K562 (cell line): ENCODE measurements at regions not wholly inside any gene's neighbourhood (a gene's known extent, or its start where the extent isn't known, plus 50 kb on each side); places are given as distances from the start of the nearest gene placed in this dataset.

Experiments
- EZH2 ChIP-seq: IDR thresholded peaks from 2 replicates; pipeline ENCODE4 v1.6.1; 2012; ENCODE audit warnings: low read depth, mild to moderate bottlenecking, inconsistent platforms, low read length, borderline replicate concordance
- JUND ChIP-seq, 2 experiments: IDR thresholded peaks; 2 replicates in 1 of 2; 3 replicates in 1 of 2; pipeline ENCODE4 v1.6.1; 2011; ENCODE audit warnings: borderline replicate concordance in 2 of 2, low read depth in 2 of 2, low read length in 2 of 2, improper control_type of control experiment in 1 of 2, missing biosample characterization in 1 of 2, missing genetic modification characterization in 1 of 2, missing genetic modification reagents in 1 of 2
- NFE2L1 ChIP-seq: fragments of 450-650 bp; IDR thresholded peaks from 2 replicates; pipeline ENCODE4 v1.6.1; 2016; ENCODE audit warnings: missing genetic modification characterization, low read depth, mild to moderate bottlenecking, missing compliant biosample characterization, moderate library complexity, borderline replicate concordance
- PYGO2 ChIP-seq: fragments of 450-650 bp; IDR thresholded peaks from 2 replicates; pipeline ENCODE4 v1.6.1; 2016; ENCODE audit warnings: mild to moderate bottlenecking, missing genetic modification characterization, moderate library complexity, missing compliant biosample characterization
- SIN3A ChIP-seq, 2 experiments: fragments of 150-350 bp in 1 of 2; IDR thresholded peaks; 2 replicates each; pipeline ENCODE4 v1.6.1; 2011 to 2016; ENCODE audit warnings: borderline replicate concordance in 2 of 2, low read depth in 2 of 2, low read length in 2 of 2, mild to moderate bottlenecking in 2 of 2, moderate library complexity in 2 of 2; ENCODE audit not compliant: control insufficient read depth in 1 of 2
- TF ChIP-seq, protein P1 (sequence below): fragments of 250-450 bp; sonication (Bioruptor Pico); IDR thresholded peaks from 2 replicates; pipeline ENCODE4 v1.9.0; 2021; ENCODE audit warnings: mild to moderate bottlenecking
- TF ChIP-seq, protein P2 (sequence below), 3 experiments: IDR thresholded peaks in 2 of 3; conservative IDR thresholded peaks in 1 of 3; 2 replicates each; pipeline ENCODE4 v1.5.1; 2011 to 2012; ENCODE audit warnings: low read length in 3 of 3, mild to moderate bottlenecking in 3 of 3, control low read depth in 2 of 3, improper control_type of control experiment in 1 of 3, inconsistent platforms in 1 of 3, low read depth in 1 of 3, mixed read lengths in 1 of 3, moderate library complexity in 1 of 3; ENCODE audit not compliant: insufficient read depth in 2 of 3

DNA sequence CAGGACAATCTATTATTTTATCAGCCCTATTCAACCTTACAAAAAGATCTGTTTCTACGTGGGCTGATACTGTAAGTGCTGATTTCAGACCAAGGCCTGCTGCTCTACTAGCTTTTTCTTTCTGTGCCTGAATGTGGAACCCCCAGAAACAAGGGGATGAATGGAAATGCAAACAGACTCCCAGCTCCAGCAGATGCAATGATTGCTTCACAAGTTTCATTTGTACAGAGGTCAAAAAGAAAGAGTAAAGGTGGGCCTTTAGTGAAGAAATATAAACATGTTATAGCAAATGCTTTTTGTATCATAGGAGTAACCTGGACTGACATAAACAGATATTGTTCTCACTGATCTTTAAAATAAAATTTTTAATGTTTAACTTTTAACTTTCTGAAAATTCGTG lies 130.2 kb upstream of the SLC25A13 start:
- TF ChIP-seq, protein P1, sequence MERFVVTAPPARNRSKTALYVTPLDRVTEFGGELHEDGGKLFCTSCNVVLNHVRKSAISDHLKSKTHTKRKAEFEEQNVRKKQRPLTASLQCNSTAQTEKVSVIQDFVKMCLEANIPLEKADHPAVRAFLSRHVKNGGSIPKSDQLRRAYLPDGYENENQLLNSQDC = no peak
- TF ChIP-seq JUND (IDR thresholded peaks at IDR 0.05; ENCODE audit: borderline replicate concordance, low read depth, low read length) (no peak), JUND (tag; IDR thresholded peaks at IDR 0.05; ENCODE audit: borderline replicate concordance, low read depth, low read length) (no peak), PYGO2 (tag) (no peak), SIN3A (IDR thresholded peaks at IDR 0.05; ENCODE audit: borderline replicate concordance in 2 of 2, control insufficient read depth in 1 of 2, low read depth in 2 of 2, low read length in 2 of 2) (no peak), EZH2 (no peak), NFE2L1 (tag) (no peak)
- TF ChIP-seq, protein P2, sequence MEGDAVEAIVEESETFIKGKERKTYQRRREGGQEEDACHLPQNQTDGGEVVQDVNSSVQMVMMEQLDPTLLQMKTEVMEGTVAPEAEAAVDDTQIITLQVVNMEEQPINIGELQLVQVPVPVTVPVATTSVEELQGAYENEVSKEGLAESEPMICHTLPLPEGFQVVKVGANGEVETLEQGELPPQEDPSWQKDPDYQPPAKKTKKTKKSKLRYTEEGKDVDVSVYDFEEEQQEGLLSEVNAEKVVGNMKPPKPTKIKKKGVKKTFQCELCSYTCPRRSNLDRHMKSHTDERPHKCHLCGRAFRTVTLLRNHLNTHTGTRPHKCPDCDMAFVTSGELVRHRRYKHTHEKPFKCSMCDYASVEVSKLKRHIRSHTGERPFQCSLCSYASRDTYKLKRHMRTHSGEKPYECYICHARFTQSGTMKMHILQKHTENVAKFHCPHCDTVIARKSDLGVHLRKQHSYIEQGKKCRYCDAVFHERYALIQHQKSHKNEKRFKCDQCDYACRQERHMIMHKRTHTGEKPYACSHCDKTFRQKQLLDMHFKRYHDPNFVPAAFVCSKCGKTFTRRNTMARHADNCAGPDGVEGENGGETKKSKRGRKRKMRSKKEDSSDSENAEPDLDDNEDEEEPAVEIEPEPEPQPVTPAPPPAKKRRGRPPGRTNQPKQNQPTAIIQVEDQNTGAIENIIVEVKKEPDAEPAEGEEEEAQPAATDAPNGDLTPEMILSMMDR (IDR thresholded peaks at IDR 0.05 in 2 of 3, conservative IDR thresholded peaks at IDR 0.05 in 1 of 3; ENCODE audit: insufficient read depth in 2 of 3, low read depth in 1 of 3, low read length in 3 of 3) = no peak
